DMS 273 (cell line): ENCODE measurements at regions not wholly inside any gene's neighbourhood (a gene's known extent, or its start where the extent isn't known, plus 50 kb on each side); places are given as distances from the start of the nearest gene placed in this dataset.
"Not testable (repeated sequence)": the region's sequence is repeated elsewhere in the genome, so short reads cannot be mapped to it uniquely, and the experiment has no call there.

ENCODE experiments used
- DNase-seq: peaks from one replicate; lab custom pipeline; 2025; ENCODE audit not compliant: unreplicated experiment; lab: John Stamatoyannopoulos, UW

DNA sequence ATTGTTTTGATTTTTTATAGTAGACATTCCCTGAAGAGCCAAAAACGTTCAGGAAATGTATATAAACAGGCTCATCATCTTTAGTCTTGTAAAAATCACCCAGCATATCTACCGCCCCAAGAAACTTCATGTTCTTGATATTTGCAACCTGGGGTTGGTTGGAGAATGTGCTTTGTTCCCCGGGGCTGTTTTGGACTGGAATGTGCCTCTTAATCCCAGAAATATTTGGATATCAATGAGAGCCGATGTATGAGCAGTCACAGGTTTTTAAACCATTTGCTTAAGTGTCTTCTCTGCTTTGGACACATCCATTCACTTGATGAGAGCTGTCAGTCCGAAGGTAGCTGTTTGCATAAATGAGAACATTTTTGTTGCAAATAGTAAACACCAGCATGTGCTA, 449.7 kb downstream of the PCDH7 start:
- no peak for DNase-seq

DNA sequence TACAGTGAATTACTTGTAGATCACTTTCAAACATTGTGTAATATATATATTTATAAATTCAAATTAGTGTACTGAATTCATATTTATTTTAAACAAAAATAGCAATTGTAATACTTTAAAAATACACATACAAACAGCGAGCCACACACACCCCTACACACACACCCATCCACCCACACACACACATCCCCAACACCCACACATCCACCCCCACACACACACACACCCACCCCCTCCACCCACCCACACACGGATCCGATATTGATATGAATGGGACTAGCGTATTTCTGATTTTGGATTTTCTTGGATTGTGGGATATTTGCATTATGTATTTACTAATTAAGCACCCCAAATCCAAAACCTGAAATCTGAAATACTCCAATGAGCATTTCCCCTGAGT, 451.2 kb downstream of the PCDH7 start:
- DNase-seq, result no peak

DNA sequence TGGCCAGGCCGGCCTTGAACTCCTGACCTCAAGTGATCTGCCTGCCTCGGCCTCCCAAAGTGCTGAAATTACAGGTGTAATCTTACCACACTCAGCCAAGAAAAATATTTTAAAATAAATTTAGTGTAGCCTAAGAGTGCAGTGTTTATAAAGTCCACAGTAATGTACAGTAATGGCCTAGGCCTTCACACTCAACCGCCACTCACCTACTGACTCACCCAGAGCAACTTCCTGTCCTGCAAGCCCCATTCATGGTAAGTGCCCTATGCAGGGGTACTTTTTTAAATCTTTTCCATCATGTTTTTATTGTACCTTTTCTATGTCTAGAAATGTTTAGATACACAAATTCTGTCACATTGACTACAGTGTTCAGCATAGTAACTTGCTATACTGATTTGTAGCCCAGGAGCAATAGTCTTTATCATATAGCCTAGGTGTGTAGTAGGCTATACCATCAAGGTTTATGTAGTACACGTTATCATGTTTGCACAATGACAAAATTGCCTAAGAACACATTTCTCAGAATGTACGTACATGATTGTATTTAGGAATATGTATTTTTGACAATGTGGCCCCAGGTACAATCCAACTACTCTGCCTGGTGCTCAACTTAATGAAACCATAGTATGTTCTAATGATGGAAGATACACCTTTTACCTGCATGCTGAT, 455.2 kb downstream of the PCDH7 start:
- DNase-seq, result no peak

DNA sequence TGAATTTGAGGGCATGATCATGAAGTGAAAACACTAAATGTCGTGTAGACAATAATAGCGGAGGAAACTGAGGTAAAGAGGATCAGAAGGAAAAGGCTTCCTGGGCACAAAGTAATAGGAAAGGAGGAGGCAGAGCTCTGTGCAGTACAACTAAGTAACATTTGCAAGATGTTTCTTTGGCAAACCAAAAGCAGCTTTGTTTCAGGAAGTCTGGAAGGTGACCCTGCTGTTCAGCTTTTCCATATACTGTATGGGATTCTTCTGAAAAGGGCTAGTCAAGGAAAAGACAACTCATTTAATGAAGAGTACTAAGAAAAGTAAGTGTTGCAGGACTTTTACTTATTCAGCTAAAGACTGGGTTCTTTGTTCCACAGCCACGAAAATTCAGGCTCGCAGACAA, 463.1 kb downstream of the PCDH7 start:
- DNase-seq, result no peak

DNA sequence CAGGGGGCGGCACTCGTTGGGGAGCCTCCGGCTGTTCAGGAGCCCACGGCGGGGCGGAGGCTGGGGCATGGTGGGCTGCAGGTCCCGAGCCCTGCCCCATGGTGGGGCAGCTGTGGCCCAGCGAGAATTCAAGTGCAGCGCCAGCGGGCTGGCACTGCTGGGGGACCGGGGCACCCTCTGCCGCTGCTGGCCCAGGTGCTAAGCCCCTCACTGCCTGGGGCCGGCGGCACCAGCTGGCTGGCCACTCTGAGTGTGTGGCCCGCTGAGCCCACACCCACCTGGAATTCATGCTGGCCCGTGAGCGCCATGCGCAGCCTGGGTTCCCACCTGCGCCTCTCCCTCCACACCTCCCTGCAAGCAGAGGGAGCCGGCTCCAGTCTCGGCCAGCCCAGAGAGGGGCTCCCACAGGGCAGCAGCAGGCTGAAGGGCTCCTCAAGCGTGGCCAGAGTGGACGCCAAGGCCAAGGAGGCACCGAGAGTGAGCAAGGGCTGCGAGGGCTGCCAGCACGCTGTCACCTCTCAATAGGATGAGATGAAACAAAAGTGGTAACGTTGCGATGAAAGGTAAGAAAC, 464.9 kb downstream of the PCDH7 start:
- no peak for DNase-seq

- DNase-seq, result no peak
Observed at GRCh38 chr4:31187979-31188378, 467.8 kb downstream of the PCDH7 start.

DNA sequence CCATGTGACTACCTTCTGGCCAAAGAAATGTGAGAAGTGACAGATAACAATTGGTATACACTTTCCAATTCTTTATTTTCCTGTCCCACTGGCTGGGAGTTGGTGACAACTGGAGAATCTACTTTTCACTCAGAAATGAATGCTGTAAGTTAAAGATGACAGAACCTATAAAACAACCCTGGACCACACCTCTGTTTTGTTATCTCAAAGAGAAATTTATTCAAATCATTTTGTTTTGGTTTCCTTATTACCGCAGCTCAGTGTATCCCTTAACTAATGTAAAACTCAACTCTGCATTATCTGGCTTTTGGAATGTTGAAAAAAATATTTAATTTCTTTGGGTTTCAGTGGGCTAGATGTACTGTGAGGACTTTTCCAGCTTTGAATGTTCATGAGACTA, 469.8 kb downstream of the PCDH7 start:
- DNase-seq, result no peak

DNA sequence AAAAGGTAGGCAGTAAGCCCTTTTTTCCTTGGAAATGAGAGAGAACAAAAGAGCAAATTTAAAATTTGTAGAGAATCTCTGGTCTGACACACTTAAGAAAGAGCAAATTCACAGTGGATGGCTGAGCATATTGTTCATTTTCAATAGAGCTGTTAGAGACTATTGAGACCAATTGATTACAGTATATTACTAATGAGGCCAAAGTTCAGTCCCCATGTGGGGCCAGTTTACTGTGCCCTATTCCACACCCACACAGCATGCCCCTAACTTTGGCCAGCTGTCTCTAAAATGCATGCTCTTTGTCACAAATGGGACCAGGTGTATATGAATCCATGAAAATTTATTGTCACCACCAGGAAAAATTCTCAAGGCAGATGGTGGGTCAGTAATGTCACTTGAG, 470.5 kb downstream of the PCDH7 start:
- DNase-seq, result no peak

DNA sequence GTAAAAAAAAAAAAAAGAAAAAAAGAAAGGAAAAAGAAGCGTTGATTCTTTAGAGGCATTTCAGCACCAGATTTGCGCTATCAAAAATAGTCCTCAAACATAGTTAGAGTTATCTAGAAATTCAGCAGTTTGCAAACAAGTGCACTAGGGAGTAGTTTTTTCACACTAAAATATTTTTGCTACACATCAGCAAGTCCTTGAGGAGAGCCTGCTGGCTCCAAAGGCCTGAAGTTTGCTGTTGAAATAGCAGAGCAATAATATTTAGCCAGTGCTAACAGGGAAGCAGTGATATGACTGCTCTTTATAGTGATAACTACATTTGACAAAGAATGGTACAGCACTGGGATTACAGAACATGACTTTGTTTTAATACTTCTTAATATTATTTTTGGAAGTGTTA, 472.2 kb downstream of the PCDH7 start:
- DNase-seq, result no peak

- DNase-seq, result no peak
Observed at GRCh38 chr4:31193521-31193920, 473.4 kb downstream of the PCDH7 start.

DNA sequence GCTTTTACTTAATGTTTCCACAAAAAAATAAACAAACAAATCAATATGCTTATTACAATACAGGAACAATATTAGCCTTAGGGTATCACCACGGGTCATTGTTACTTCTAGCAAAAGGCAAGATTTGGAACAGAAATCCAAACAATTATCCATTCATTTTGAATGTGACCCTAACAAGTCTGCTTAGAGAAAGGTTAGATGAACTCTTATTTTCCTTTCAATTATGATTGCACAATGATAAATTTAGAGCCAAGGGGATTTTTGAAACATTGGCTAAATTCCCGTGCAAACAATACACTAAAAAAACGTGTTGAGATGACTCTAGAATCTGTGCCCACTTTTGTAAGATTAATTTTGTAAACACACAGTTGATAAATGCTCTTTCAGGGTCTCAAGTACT, 474.7 kb downstream of the PCDH7 start:
- DNase-seq, result no peak

GRCh38 chr4:31199644-31200043, 479.5 kb downstream of the PCDH7 start:
- DNase-seq, result no peak

- not testable (repeated sequence) for DNase-seq
Observed at GRCh38 chr4:31202054-31202453, 481.9 kb downstream of the PCDH7 start.

- DNase-seq, result no peak
Observed at GRCh38 chr4:31204874-31205273, 484.7 kb downstream of the PCDH7 start.

GRCh38 chr4:31220921-31221320, 500.8 kb downstream of the PCDH7 start:
- DNase-seq, result no peak

DNA sequence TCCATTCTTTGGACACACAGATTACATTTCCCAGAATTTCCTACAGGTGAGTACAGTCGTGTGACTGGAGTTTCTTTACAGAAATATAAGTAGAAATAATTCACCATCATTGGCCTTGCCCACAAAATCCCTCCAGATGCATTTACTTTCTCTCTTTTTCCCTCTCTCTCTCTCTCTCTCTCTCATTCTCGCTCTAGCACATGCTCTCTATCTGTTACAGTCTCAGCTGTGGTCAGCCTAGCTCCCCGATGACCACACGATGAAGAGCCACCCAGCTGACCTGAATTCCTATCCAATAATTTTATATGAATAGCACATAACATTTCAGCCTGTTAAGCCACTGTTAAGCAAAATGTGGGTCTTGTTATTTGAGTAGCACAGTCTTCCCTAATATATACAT, 507.9 kb downstream of the PCDH7 start:
- no peak for DNase-seq

DNA sequence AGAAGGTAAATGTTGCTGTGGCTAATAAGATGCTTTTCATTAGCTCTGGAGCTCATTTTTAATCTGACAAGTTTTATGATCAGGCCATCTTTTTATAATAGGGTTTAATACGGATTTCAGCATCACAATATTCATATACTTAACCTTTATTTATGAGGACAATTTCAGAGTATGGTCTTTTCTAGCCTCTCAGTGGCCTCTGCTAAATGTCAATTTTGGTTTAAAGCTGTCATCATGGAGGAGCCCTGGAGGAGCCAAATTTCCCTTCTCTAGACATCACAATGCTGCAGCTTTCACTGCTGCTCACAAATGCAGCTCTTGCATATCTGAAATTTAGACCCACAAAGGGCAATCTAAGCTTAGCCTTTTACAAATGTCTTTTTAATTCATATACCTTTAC, 510.4 kb downstream of the PCDH7 start:
- no peak for DNase-seq

- no peak for DNase-seq
Observed at GRCh38 chr4:31234494-31234893, 514.3 kb downstream of the PCDH7 start.

DNA sequence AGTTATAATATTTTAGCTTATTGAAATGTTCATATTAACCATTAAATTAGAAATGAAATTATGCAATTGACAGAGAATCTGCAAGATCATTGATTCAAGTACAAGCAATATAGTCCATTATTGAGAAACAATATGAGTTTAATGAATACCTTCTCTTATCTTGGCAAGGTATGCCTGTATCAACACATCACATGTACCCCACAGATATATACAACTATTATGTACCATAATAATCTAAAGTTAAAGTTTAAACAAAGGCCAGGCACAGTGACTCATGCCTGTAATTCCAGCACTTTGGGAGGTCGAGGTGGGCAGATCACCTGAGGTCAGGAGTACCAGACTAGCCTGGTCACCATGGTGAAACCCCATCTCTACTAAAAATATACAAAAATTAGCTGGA, 514.7 kb downstream of the PCDH7 start:
- no peak for DNase-seq

DNA sequence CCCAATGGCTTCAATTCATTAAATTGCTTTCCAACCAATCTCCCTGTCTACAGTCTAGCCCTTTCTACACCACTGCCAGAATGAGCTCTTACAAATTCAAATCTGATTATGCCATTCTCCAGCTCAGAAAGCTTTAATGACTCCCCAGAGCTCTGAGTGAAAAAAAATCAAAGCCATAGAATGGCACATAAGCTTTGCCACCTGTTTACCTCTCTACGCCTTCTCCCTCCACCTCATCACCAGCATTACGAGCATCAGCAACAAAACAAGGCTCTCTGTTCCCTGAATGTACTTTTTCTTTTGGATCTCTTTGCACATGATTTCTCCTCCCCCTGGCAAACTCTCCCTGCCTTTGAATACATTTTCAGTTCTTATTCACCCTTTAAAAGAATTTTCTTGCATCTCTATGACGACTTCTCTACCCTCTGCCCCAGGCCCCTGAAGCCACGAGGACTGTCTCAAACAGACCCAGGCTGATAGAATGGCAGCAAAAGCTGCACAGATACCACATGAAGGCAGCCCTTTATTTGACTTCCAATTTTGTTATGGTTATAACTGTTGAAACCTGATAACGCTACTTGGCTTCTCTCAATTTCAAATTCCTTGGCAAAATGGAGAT, 516.0 kb downstream of the PCDH7 start:
- DNase-seq, result no peak

DNA sequence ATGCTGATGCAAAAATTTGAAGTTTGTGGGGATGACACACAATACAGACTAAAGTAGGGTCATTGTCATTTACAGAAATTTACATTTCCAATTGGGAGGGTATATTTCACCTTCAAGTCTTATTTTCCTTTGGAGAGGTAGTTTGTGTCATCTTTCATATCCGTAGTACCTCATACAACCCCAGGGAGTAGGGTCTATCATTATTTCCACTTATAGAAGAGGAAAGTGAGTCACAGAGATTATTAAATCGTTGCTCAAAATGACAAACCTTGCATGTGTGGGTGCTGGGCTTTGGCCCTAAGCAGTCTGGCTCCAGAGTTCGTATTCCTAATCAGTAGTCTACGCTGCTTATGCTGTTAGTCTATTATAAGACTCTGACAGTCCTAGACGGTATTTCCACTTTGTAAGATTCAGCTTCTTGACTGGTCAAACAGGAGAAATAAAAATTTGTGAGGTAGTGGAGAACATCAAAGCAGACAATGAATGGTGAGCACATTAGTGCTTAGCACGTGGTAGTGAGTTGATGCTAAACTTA, 516.5 kb downstream of the PCDH7 start:
- no peak for DNase-seq

- DNase-seq, result no peak
Observed at GRCh38 chr4:31237233-31237632, 517.1 kb downstream of the PCDH7 start.

DNA sequence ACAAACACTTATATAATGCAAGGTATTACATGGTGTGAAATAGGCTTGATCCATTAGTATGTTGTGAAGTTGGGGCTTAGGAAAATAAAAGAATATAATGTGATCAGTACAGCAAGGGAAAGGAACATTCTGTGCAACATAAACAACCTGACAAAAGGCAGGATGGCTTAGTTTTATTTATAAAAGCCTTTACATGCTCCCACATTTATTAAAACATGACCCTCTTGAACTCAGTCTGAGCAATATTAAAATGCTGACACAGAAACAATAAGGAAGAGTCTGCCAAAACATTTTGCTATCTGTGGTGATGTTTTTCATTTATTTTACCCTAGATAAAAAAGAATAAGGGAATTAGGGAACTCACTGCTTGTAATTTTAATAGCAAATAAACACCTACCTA, 519.7 kb downstream of the PCDH7 start:
- DNase-seq, result no peak
